Endothelial cell of umbilical vein (primary cell): ENCODE measurements at regions not wholly inside any gene's neighbourhood (a gene's known extent, or its start where the extent isn't known, plus 50 kb on each side); places are given as distances from the start of the nearest gene placed in this dataset.

Experiments used
- EZH2 ChIP-seq: IDR thresholded peaks from 2 replicates; pipeline ENCODE4 v1.6.1; 2012; ENCODE audit warnings: borderline replicate concordance, low read depth, mild to moderate bottlenecking, moderate library complexity, low read length, inconsistent platforms; ENCODE audit not compliant: severe bottlenecking
- GATA2 ChIP-seq: IDR thresholded peaks from 2 replicates; pipeline ENCODE4 v1.7.0; 2011; ENCODE audit warnings: low read depth, mild to moderate bottlenecking, moderate library complexity, mixed read lengths, low read length; ENCODE audit not compliant: insufficient read length, insufficient read depth
- JUN ChIP-seq: IDR thresholded peaks from 2 replicates; pipeline ENCODE4 v1.6.1; 2011; ENCODE audit warnings: borderline replicate concordance, low read depth; ENCODE audit not compliant: insufficient read length, insufficient read depth
- POLR2A ChIP-seq: IDR thresholded peaks from 2 replicates; pipeline ENCODE4 v1.6.1; 2012; ENCODE audit warnings: low read depth, mild to moderate bottlenecking, control low read depth, low read length
- POLR2AphosphoS5 ChIP-seq: IDR thresholded peaks from 2 replicates; pipeline ENCODE4 v1.6.1; 2012; ENCODE audit warnings: low read depth, mild to moderate bottlenecking, control low read depth, low read length, moderate library complexity; ENCODE audit not compliant: insufficient read depth
- TF ChIP-seq, protein P1 (sequence below), 2 donors: IDR thresholded peaks; 1 replicate in 1 of 2; 2 replicates in 1 of 2; pipeline ENCODE4 v1.5.1; 2011; ENCODE audit warnings: low read length in 2 of 2, mild to moderate bottlenecking in 2 of 2, moderate library complexity in 2 of 2, control low read depth in 1 of 2, inconsistent platforms in 1 of 2, low read depth in 1 of 2; ENCODE audit not compliant: insufficient read depth in 1 of 2; ENCODE audit errors: extremely low read depth in 1 of 2

GRCh38 chr1:234958706-234959657 is 169.7 kb downstream of the TOMM20 start:
- TF ChIP-seq, protein P1, sequence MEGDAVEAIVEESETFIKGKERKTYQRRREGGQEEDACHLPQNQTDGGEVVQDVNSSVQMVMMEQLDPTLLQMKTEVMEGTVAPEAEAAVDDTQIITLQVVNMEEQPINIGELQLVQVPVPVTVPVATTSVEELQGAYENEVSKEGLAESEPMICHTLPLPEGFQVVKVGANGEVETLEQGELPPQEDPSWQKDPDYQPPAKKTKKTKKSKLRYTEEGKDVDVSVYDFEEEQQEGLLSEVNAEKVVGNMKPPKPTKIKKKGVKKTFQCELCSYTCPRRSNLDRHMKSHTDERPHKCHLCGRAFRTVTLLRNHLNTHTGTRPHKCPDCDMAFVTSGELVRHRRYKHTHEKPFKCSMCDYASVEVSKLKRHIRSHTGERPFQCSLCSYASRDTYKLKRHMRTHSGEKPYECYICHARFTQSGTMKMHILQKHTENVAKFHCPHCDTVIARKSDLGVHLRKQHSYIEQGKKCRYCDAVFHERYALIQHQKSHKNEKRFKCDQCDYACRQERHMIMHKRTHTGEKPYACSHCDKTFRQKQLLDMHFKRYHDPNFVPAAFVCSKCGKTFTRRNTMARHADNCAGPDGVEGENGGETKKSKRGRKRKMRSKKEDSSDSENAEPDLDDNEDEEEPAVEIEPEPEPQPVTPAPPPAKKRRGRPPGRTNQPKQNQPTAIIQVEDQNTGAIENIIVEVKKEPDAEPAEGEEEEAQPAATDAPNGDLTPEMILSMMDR (IDR thresholded peaks at IDR 0.05; ENCODE audit: extremely low read depth in 1 of 2, insufficient read depth in 1 of 2, low read depth in 1 of 2, low read length in 2 of 2), result no peak
- TF ChIP-seq POLR2AphosphoS5 (no peak), EZH2 (no peak), POLR2A (no peak), GATA2 (no peak), JUN (no peak)
